AG20443 (cell line): ENCODE measurements at regions not wholly inside any gene's neighbourhood (a gene's known extent, or its start where the extent isn't known, plus 50 kb on each side); places are given as distances from the start of the nearest gene placed in this dataset.

Experiments used
- DNase-seq: peaks from one replicate; pipeline ENCODE4 v3.0.0; 2012; ENCODE audit warnings: low spot score, mixed read lengths

GRCh38 chr9:105146677-105147076 lies 97.8 kb upstream of the SLC44A1 start:
- no peak for DNase-seq

DNA sequence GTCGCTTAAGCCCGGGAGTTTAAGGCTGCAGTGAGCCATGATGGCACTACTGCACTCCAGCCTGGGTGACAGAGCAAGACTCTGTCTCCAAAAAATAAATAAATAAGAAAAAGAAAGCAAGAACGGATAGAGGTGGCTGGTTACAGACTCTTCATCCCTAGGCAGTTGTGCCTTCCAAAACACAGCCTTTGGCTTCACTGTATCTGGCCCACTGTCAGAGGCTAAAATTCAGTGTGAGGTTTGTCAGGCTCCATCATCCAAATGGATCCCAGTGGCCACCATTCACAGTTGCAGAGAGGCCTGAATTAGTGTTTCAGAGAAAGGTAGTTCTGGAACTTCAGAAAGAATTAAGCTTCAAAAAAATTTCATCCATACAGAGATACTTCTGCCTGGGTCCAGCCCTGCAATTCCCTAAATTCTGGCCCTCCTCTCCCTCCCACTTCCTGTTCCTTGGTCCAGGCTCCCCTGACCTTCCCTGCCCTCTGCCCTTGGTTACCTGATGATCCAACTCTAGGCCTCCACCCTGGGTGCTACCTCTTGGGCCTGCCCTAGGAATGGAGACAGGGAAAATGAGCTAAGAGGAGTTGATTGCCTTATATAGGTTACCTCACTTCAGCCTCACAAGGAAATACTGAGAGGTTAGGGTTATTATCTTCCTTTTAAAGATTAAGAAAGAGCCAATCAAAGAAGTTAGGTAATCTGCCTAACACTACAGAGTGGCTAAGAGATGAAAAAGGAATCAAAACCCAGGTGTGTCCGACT lies 97.2 kb upstream of the SLC44A1 start:
- DNase-seq, result no peak

GRCh38 chr9:105148328-105149006 lies 96.0 kb upstream of the SLC44A1 start:
- no peak for DNase-seq

GRCh38 chr9:105150991-105151685 lies 93.3 kb upstream of the SLC44A1 start:
- peak; percentile 33 for DNase-seq

- no peak for DNase-seq
These were observed 92.8 kb upstream of the SLC44A1 start for GRCh38 chr9:105151686-105151995.

GRCh38 chr9:105154723-105155191 lies 89.7 kb upstream of the SLC44A1 start:
- peak; percentile 20 for DNase-seq

- peak; percentile 88 for DNase-seq
These were observed 87.3 kb upstream of the SLC44A1 start for GRCh38 chr9:105157171-105157583.

DNA sequence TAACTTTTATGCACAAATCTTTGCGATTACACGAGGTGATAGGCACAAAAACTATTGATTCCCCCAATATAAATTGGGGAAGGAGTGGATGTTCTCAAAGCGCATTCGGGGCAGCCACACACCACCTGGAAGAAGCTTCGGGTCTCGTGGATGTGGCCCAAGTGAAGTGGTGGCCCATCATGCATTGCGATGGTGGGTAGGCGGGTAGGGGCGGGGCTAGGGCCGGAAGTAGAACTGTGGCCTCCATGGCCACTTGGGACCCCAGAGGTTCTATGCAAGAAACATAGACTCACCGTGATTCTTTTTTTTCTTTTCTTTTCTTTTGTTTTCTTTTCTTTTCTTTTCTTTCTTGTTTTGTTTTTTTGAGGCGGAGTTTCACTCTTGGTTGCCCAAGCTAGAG lies 86.4 kb upstream of the SLC44A1 start:
- DNase-seq, result no peak

- DNase-seq, result no peak
These were observed 85.6 kb upstream of the SLC44A1 start for GRCh38 chr9:105158898-105159297.

DNA sequence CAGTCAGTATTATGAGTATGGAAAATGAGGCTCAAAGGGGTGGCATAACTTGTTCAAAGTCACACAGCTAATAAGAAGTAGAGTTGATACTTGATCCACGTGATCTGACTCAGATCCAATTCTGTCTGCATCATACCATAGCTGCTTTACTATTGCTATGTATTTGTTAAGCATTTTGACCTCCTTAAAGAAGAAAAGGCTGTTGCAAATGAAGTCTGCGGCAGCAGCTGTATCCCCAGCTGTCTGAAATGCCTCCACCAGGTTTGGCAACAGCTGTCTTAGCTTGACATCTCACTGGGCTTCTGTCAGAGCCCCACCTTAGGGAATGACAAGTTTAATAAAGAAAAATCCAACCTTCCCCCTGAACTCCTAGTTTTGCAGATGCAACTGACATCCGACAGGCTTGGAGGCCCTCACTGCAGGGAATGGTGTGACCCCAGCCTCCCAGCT lies 75.6 kb upstream of the SLC44A1 start:
- DNase-seq, result no peak

DNA sequence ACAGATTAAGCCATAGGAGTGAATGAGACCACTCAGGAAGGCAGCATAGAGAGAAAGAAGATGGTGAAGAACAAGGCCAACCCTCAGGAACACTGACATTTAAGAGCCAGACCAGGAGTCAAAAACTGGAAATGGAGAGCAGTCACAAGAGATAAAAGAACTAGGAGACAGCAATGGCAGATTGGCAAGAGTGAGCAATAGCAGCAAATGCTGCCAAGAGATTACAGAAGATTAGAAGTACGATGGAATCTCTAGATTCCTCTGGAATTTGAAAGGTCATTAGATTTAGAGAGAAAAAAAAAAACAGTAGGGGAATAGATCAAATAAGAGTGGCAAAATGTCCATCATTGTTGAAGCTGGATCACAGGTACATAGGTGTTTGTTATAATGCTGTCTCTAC lies 73.4 kb upstream of the SLC44A1 start:
- no peak for DNase-seq

- DNase-seq, result no peak
These were observed 72.9 kb upstream of the SLC44A1 start for GRCh38 chr9:105171589-105171988.

GRCh38 chr9:105172436-105172835 lies 72.0 kb upstream of the SLC44A1 start:
- DNase-seq, result no peak

DNA sequence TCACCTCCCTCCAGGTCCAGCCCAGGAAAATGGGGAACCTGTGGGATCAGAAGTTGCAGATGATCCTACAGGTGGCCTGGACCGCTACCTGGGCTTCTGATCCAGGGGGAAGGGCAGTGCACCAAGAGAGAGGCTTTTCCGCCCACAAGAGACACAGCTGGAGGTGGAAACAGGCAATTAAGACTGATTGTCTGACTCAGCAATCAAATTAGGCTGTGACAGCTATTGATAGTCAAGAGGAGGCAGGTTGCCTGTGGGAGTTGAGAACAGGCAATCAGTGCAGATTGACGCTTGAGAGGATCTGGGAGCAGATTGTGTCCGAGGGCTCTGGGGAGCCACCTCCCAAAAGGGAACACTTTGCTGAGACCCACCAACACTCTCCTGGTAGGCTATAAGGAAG lies 71.1 kb upstream of the SLC44A1 start:
- no peak for DNase-seq

- DNase-seq, result no peak
These were observed 70.6 kb upstream of the SLC44A1 start for GRCh38 chr9:105173826-105174225.

DNA sequence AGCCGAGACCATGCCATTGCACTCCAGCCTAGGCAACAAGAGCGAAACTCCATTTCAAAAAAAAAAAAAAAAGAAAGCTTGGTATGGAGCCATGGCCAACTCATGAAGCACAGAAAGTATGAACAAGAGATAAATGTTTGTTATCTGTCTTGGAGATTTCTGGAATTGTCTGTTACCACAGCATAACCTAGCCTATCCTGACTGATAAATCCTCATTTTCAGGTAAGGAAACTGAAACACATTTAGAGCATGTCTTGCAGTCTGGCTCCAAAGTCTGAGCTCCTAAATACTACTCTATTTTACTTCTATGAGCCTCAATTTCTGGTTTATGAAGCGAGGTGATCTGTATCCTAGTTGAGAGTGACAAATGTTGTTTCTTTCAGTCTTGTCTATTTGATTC lies 68.3 kb upstream of the SLC44A1 start:
- no peak for DNase-seq

- no peak for DNase-seq
These were observed 66.4 kb upstream of the SLC44A1 start for GRCh38 chr9:105178076-105178475.

DNA sequence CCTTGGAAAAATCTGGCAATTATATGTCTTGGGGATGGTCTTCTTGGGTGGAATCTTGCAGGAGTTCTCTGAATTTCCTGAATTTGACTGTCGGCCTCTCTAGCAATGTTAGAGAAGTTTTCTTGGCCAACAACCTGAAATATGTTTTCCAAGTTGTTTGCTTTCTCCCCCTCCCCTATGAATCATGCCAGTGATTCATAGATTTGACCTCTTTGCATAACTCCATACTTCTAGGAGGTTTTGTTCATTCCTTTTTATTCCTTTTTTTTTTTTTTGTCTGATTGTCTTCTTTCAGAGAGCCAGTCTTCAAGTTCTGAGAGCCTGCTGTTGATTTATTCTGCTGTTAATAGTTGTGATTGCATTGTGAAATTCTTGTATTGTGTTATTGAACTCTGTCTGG lies 56.7 kb upstream of the SLC44A1 start:
- peak; percentile 64 for DNase-seq

GRCh38 chr9:105188746-105189145 lies 55.7 kb upstream of the SLC44A1 start:
- no peak for DNase-seq

DNA sequence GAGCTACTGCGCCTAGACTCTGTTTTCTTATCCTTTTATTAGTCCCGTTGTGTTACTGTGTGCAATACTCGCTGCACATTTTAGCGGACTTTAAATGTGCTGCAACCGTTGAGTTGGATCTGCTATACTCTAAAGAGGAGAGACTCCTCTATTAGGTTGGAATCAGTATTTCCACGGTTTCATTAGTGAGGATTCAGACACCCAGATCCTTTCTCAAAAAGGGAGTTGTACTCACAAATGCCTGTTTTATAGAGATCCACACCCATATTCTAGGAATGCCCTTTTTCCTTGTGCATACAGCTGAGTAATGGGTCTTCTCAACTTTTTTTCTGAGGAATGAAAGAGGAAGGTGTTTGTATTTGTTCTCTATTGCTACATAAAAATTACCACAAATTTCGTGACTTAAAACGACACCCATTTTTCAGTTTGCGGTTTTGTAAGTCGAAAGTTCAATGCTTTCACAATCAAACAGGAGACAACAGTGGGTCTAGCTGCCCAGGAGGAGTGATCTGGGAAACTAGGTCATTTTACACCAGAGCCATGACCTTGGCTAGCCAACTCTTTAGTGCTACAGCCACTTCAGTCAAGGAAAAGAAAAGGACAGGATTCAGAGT lies 52.8 kb upstream of the SLC44A1 start:
- DNase-seq, result peak; percentile 31

GRCh38 chr9:105193560-105193959 lies 50.9 kb upstream of the SLC44A1 start:
- DNase-seq, result no peak

- no peak for DNase-seq
These were observed 50.2 kb upstream of the SLC44A1 start for GRCh38 chr9:105194234-105194633.
